ENCODE measurements at regions not wholly inside any gene's neighbourhood (a gene's known extent, or its start where the extent isn't known, plus 50 kb on each side); places are given as distances from the start of the nearest gene placed in this dataset.
A peak's percentile ranks its signal among the peaks of the same experiment; 100 is the strongest.

DNA sequence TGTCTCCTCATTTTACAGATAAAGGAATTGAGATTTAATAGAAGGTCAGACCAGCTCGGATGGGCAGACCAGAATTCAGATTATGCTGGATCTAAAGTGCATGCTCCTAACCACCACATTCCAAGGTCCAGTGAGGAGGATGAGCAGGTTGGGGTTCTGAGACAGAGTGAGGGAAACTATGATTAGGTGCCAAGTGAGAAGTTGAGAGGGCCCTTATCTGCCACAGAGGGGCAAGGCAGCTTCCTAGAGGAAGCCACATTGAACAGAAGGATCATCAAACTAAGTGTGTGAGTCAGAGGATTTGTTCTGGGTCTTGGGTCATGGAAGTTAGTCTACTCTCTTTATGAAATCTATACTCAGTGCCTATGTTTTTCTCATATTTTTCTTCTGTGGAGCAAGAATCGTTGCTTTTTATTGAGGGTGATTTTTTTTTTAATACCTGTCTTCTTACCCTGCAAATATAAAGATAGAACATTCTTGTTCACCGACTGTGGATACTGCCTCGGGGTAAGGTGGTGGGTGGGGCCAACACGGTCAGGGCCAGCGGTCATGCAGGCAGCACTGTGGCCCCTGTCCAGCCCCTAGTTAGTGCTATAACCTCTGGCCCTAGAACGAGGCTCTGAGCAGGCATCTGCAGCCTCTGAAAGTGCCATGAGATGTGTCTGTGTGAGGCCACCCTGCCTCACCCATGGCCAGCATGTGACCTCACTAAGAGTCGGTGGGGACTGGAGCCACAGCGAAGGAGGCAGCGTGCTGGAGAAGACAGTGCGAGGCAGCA lies 55.6 kb upstream of the PTHLH start:
- no peak for TF ChIP-seq EZH2 (IDR thresholded peaks at IDR 0.05; ENCODE audit: borderline replicate concordance, low read depth, low read length, severe bottlenecking)
- TF ChIP-seq, protein P1, sequence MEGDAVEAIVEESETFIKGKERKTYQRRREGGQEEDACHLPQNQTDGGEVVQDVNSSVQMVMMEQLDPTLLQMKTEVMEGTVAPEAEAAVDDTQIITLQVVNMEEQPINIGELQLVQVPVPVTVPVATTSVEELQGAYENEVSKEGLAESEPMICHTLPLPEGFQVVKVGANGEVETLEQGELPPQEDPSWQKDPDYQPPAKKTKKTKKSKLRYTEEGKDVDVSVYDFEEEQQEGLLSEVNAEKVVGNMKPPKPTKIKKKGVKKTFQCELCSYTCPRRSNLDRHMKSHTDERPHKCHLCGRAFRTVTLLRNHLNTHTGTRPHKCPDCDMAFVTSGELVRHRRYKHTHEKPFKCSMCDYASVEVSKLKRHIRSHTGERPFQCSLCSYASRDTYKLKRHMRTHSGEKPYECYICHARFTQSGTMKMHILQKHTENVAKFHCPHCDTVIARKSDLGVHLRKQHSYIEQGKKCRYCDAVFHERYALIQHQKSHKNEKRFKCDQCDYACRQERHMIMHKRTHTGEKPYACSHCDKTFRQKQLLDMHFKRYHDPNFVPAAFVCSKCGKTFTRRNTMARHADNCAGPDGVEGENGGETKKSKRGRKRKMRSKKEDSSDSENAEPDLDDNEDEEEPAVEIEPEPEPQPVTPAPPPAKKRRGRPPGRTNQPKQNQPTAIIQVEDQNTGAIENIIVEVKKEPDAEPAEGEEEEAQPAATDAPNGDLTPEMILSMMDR (IDR thresholded peaks at IDR 0.05; ENCODE audit: extremely low read depth in 1 of 2, insufficient read depth in 1 of 2, low read depth in 1 of 2, low read length in 2 of 2): no peak
- TF ChIP-seq POLR2AphosphoS5 (IDR thresholded peaks at IDR 0.05; ENCODE audit: insufficient read depth, low read depth, low read length): peak; percentile 51
- TF ChIP-seq POLR2A (IDR thresholded peaks at IDR 0.05; ENCODE audit: low read depth, low read length): no peak
- TF ChIP-seq, protein P2, sequence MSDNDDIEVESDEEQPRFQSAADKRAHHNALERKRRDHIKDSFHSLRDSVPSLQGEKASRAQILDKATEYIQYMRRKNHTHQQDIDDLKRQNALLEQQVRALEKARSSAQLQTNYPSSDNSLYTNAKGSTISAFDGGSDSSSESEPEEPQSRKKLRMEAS (IDR thresholded peaks at IDR 0.05; ENCODE audit: insufficient read depth, insufficient read length): no peak
